Transverse colon (tissue), 4 donors: ENCODE measurements at regions not wholly inside any gene's neighbourhood (a gene's known extent, or its start where the extent isn't known, plus 50 kb on each side); places are given as distances from the start of the nearest gene placed in this dataset.

Experiments used
- DNase-seq: peaks from one replicate; pipeline ENCODE4 v3.0.0-alpha.2; 2019
- H3K27ac ChIP-seq, 4 donors: fragments of 200-600 bp; sonication (generic); 2 replicates each; pipeline ENCODE4 v1.5.1; 2016 to 2018; ENCODE audit warnings: inconsistent platforms in 4 of 4
- H3K27me3 ChIP-seq: fragments of 200-600 bp; sonication (generic); 2 replicates; pipeline ENCODE4 v1.5.1; 2017; ENCODE audit warnings: inconsistent platforms
- H3K36me3 ChIP-seq, 4 donors: fragments of 200-600 bp; sonication (generic); 2 replicates each; pipeline ENCODE4 v1.5.1; 2017 to 2019; ENCODE audit warnings: inconsistent platforms in 4 of 4
- H3K4me1 ChIP-seq, 4 donors: fragments of 200-600 bp; sonication (generic); 2 replicates each; pipeline ENCODE4 v1.5.1; 2017 to 2020; ENCODE audit warnings: inconsistent platforms in 4 of 4
- H3K4me3 ChIP-seq, 4 donors: fragments of 200-600 bp; sonication (generic); 1 replicate in 1 of 4; 2 replicates in 3 of 4; pipeline versions ENCODE4 v1.5.1 to v1.6.1; 2017 to 2019; ENCODE audit warnings: inconsistent platforms in 4 of 4
- H3K9me3 ChIP-seq, 2 donors: fragments of 200-600 bp; sonication (generic); 2 replicates each; pipeline ENCODE4 v1.5.1; 2017 to 2019; ENCODE audit warnings: inconsistent platforms in 2 of 2
- EP300 ChIP-seq: sonication (generic); formaldehyde crosslinking; IDR thresholded peaks from one replicate; pipeline ENCODE4 v1.6.1; 2017; ENCODE audit warnings: antibody characterized with exemption, low read depth
- POLR2A ChIP-seq: fragments of 450-650 bp; IDR thresholded peaks from one replicate; pipeline ENCODE4 v1.6.1; 2016; ENCODE audit warnings: antibody characterized with exemption, mild to moderate bottlenecking, moderate library complexity
- POLR2AphosphoS5 ChIP-seq, 3 donors: sonication (generic); formaldehyde crosslinking; IDR thresholded peaks; one replicate each; pipeline ENCODE4 v1.6.1; 2016; ENCODE audit warnings: antibody characterized with exemption in 3 of 3
- WGBS, 2 donors: methylation state at CpG; one replicate each; pipeline ENCODE4 v1.1.5; 2018; ENCODE audit warnings: low coverage in 1 of 2; 5-methylcytosine and 5-hydroxymethylcytosine counted together
- in situ Hi-C, 4 donors: fragments of 200-750 bp; cut with MboI; loops; one replicate each; pipeline versions ENCODE4 v1.15.0 to v1.15.1; 2017; ENCODE audit warnings: low sequenced_read_pairs in 3 of 4, low pct_ligation_motif_present in 1 of 4, low pct_unique_long_range_greater_than_20kb in 1 of 4
- intact Hi-C: fragments of 100-400 bp; cut with DNase I; formaldehyde crosslinking; loops from one replicate; pipeline ENCODE4 v1.15.1; 2023; ENCODE audit warnings: low total_unique reads
- TF ChIP-seq, protein P1 (sequence below), 5 experiments: fragments of 200-600 bp in 3 of 5; fragments of 450-650 bp in 2 of 5; sonication (generic) in 3 of 5; IDR thresholded peaks; 1 replicate in 2 of 5; 2 replicates in 3 of 5; pipeline ENCODE4 v1.5.1; 2016 to 2017; ENCODE audit warnings: antibody characterized with exemption in 5 of 5, inconsistent platforms in 3 of 5, mild to moderate bottlenecking in 2 of 5, moderate library complexity in 1 of 5

DNA sequence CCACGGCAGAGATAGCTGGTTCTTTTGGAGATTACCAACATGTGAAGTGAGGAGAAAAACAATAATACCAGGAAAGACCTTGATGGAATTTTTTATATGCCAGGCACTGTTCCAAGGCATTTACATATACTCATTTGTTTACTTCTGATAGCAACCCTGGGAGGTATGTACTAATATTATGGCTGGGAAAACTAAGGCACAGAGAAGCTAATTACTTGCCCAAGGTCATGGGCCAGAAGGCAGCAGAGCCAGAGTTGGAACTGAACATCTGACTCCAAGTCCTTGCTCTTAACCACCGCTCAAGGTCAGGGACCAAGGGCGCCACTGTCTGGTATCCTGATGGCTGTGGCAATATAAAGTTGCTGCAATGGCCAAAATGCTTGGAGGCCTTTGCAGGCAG lies 97.0 kb upstream of the KCNG1 start:
- Histone ChIP-seq H3K4me3 (no peak overlapping the region), H3K9me3 (no peaks in the 10 kb centered on the region), H3K4me1 (peaks cover 8 to 24% (median 20%) of the 10 kb centered on the region in 4 donors), H3K36me3 (no peaks in the 10 kb centered on the region), H3K27me3 (no peaks in the 10 kb centered on the region), H3K27ac (no peak overlapping the region)
- TF ChIP-seq POLR2A (no peak), POLR2AphosphoS5 (IDR thresholded peaks at IDR 0.05) (no peak), EP300 (no peak)
- TF ChIP-seq, protein P1, sequence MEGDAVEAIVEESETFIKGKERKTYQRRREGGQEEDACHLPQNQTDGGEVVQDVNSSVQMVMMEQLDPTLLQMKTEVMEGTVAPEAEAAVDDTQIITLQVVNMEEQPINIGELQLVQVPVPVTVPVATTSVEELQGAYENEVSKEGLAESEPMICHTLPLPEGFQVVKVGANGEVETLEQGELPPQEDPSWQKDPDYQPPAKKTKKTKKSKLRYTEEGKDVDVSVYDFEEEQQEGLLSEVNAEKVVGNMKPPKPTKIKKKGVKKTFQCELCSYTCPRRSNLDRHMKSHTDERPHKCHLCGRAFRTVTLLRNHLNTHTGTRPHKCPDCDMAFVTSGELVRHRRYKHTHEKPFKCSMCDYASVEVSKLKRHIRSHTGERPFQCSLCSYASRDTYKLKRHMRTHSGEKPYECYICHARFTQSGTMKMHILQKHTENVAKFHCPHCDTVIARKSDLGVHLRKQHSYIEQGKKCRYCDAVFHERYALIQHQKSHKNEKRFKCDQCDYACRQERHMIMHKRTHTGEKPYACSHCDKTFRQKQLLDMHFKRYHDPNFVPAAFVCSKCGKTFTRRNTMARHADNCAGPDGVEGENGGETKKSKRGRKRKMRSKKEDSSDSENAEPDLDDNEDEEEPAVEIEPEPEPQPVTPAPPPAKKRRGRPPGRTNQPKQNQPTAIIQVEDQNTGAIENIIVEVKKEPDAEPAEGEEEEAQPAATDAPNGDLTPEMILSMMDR (IDR thresholded peaks at IDR 0.05): no peak
- intact Hi-C loops: no loop called here
- in situ Hi-C loops: no loop called here
- no peak for DNase-seq
- 79% methylated on average over 3 of the region's 3 CpGs; no CpG with 5 or more reads in 1 of the 2 donors for WGBS, 2 donors

DNA sequence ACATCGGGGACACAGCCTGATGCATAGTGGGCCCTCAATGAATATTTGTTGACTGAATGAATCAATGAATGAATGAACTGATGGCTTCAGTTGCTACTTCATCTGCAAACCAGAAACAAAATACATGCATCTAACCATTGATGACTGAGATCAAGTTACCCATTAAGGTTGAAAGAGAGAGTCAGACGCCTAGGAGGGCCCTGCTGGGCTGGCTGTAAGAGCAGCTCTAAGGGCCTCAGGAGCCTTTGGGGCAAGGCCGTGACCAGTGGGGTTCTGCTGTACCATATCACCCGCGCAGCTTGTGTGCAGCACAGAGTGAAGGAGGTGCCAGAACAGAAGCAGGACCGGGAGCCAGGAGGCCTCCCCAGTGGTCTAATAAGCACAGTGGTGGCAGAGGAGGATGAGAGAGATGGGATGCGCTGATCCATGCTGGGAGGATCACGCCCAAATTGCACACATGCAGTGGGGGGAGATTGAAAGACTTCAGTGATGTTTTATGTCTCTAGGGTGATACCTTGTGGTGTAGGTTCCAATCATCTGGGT lies 96.1 kb upstream of the KCNG1 start:
- Histone ChIP-seq H3K4me3 (no peak overlapping the region), H3K9me3 (no peaks in the 10 kb centered on the region), H3K4me1 (peaks cover 8 to 24% (median 18%) of the 10 kb centered on the region in 4 donors), H3K27ac (no peak overlapping the region), H3K36me3 (no peaks in the 10 kb centered on the region), H3K27me3 (no peaks in the 10 kb centered on the region)
- WGBS, 2 donors: 90 to 100% methylated on average over 1 to 8 of the region's 8 CpGs
- DNase-seq: no peak
- TF ChIP-seq POLR2AphosphoS5 (IDR thresholded peaks at IDR 0.05) (no peak), EP300 (no peak), POLR2A (no peak)
- TF ChIP-seq, protein P1 (IDR thresholded peaks at IDR 0.05): no peak
- in situ Hi-C loops (no loop called here), intact Hi-C loops (no loop called here)

DNA sequence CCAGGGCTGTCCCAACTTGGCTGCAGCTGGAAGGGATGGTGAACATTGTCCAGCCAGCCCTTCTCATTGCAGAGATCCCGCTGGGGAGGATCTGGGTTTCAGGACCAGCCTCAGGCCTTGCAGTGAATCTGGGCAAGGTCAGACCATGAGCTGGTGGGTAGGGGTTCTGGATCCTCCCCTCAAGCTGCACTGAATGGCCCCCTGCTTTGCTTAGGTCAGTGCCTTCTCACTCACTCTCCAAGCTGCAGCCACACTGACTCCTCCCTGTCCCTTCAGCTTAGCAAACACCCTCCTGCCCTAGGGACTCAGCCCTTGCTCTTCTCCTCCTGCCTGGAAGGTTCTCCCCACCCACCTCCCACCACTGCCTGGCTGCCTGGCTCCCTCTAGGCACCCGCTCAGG lies 95.3 kb upstream of the KCNG1 start:
- H3K9me3 ChIP-seq: no peaks in the 10 kb centered on the region
- H3K36me3 ChIP-seq: no peaks in the 10 kb centered on the region
- no peak overlapping the region for H3K27ac ChIP-seq
- no peak overlapping the region for H3K4me3 ChIP-seq
- no peaks in the 10 kb centered on the region for H3K27me3 ChIP-seq
- TF ChIP-seq, protein P1 (IDR thresholded peaks at IDR 0.05): no peak
- TF ChIP-seq EP300 (no peak), POLR2A (no peak)
- in situ Hi-C loops (no loop called here), intact Hi-C loops (no loop called here)
- no peak for DNase-seq
- 60 to 88% methylated on average over 1 to 2 of the region's 2 CpGs for WGBS, 2 donors
- H3K4me1 ChIP-seq: peaks cover 8 to 22% (median 18%) of the 10 kb centered on the region in 4 donors

DNA sequence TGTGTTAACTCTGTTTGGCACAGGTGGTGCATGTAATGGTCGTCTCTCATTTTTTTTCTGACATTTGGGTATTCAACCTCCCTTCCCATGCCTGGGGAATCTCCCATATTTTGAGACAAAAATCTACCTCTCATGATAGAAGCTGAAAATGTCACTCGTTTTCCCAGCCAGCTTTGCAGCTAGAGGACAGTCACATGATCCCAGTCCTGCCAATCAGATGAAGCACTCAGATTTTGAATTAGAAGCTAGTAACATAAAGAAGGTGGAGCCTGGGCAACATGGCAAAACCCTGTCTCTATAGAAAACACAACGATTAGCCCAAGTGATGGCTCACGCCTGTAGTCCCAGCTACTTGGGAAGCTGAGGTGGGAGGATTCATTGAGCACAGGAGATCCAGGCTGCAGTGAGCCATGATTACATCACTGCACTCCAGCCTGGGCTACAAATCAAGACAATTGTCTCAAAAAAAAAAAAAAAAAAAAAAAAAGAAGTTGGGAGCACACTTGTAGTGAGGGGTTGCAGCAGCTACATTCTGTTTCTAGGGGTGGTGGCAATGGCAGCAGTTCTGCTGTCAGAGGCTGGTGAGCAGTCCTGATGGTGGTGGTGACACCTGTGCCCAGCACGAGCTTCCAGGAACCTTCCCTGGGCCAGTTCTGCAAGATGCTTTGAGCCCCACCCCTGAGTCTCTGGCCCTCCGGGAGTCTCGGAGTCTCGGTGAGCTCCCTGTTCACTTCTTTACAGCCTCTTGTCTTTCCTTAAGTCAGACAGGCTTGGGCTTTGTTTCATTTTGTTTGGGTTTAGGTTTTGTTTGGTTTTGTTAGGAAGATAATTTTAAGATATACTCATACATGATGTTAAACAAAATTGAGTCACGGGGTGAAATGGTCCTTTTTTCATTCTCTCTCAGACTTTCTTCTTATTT lies 94.1 kb upstream of the KCNG1 start:
- peaks cover 8 to 16% (median 12%) of the 10 kb centered on the region in 4 donors for H3K4me1 ChIP-seq
- no peaks in the 10 kb centered on the region for H3K27me3 ChIP-seq
- in situ Hi-C loops (no loop called here), intact Hi-C loops (no loop called here)
- H3K4me3 ChIP-seq: no peak overlapping the region
- H3K36me3 ChIP-seq: no peaks in the 10 kb centered on the region
- no peak for DNase-seq
- no peaks in the 10 kb centered on the region for H3K9me3 ChIP-seq
- WGBS, 2 donors: 42 to 70% methylated on average over 5 to 9 of the region's 9 CpGs
- TF ChIP-seq POLR2A (no peak), POLR2AphosphoS5 (IDR thresholded peaks at IDR 0.05) (no peak), EP300 (no peak)
- TF ChIP-seq, protein P1 (IDR thresholded peaks at IDR 0.05): no peak
- no peak overlapping the region for H3K27ac ChIP-seq
